ENCODE measurements at regions not wholly inside any gene's neighbourhood (a gene's known extent, or its start where the extent isn't known, plus 50 kb on each side); places are given as distances from the start of the nearest gene placed in this dataset.

- no peak for DNase-seq (ENCODE audit: low read depth)
- no peak overlapping the region for H3K4me3 ChIP-seq (ENCODE audit: low read depth, low read length)
- TF ChIP-seq CTCF (IDR thresholded peaks at IDR 0.05; ENCODE audit: insufficient read depth, low read depth, low read length): no peak
Measured at GRCh38 chr5:68995845-68996545, 97.8 kb upstream of the SLC30A5 start.

- no peak for TF ChIP-seq CTCF (IDR thresholded peaks at IDR 0.05; ENCODE audit: insufficient read depth, low read depth, low read length)
- no peak overlapping the region for H3K4me3 ChIP-seq (ENCODE audit: low read depth, low read length)
- DNase-seq (ENCODE audit: low read depth): peak; percentile 82
Measured at GRCh38 chr5:68999181-68999580, 94.6 kb upstream of the SLC30A5 start.

- no peak for DNase-seq (ENCODE audit: low read depth)
- TF ChIP-seq CTCF (IDR thresholded peaks at IDR 0.05; ENCODE audit: insufficient read depth, low read depth, low read length): no peak
- no peak overlapping the region for H3K4me3 ChIP-seq (ENCODE audit: low read depth, low read length)
Measured at GRCh38 chr5:69000216-69000919, 93.4 kb upstream of the SLC30A5 start.

- no peak for TF ChIP-seq CTCF (IDR thresholded peaks at IDR 0.05; ENCODE audit: insufficient read depth, low read depth, low read length)
- DNase-seq (ENCODE audit: low read depth): no peak
Measured at GRCh38 chr5:69000949-69001348, 92.9 kb upstream of the SLC30A5 start.

GRCh38 chr5:69001627-69002026, 92.2 kb upstream of the SLC30A5 start:
- TF ChIP-seq CTCF (IDR thresholded peaks at IDR 0.05; ENCODE audit: insufficient read depth, low read depth, low read length): no peak
- H3K4me3 ChIP-seq (ENCODE audit: low read depth, low read length): no peak overlapping the region
- DNase-seq (ENCODE audit: low read depth): no peak

More at GRCh38 chr5:69000949-69001348, 92.9 kb upstream of the SLC30A5 start:
- H3K4me3 ChIP-seq (ENCODE audit: low read depth, low read length): no peak overlapping the region

DNA sequence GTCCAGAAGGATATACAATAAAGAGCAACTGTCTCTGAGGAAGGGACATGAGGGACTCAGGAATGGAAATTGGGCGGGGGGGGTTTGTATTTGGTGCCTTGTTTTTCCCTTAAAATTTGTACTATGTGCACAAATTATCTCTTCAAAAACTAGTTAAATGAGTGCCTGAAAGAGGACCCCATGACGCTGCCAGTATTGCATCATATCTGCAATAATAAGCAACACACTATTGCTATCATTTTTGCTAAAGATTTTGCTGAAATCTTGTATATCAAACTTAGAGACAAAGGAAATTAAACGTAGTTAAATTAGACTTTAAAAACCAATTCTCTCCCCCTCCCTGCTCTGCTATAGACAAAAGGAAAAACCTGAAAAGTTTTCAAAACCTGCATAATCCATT, 89.7 kb upstream of the SLC30A5 start:
- no peak overlapping the region for H3K4me3 ChIP-seq (ENCODE audit: low read depth, low read length)
- peak; percentile 16 for DNase-seq (ENCODE audit: low read depth)
- TF ChIP-seq CTCF (IDR thresholded peaks at IDR 0.05; ENCODE audit: insufficient read depth, low read depth, low read length): no peak

Measured in fibroblast of villous mesenchyme (primary cell).